ENCODE measurements at regions not wholly inside any gene's neighbourhood (a gene's known extent, or its start where the extent isn't known, plus 50 kb on each side); places are given as distances from the start of the nearest gene placed in this dataset.
"Not testable (repeated sequence)": the region's sequence is repeated elsewhere in the genome, so short reads cannot be mapped to it uniquely, and the experiment has no call there.

GRCh38 chr5:152527358-152528052 is 122.4 kb upstream of the NMUR2 start:
- DNase-seq (ENCODE audit: low read depth, low spot score): no peak

- peak; percentile 85 for DNase-seq (ENCODE audit: low read depth, low spot score)
Observed at GRCh38 chr5:152529440-152529839, 124.4 kb upstream of the NMUR2 start.

- no peak for DNase-seq (ENCODE audit: low read depth, low spot score)
Observed at GRCh38 chr5:152532714-152533113, 127.6 kb upstream of the NMUR2 start.

GRCh38 chr5:152534641-152535040 is 129.6 kb upstream of the NMUR2 start:
- no peak for DNase-seq (ENCODE audit: low read depth, low spot score)

- peak; percentile 45 for DNase-seq (ENCODE audit: low read depth, low spot score)
Observed at GRCh38 chr5:152542741-152543140, 137.7 kb upstream of the NMUR2 start.

GRCh38 chr5:152546493-152546892 is 141.4 kb upstream of the NMUR2 start:
- DNase-seq (ENCODE audit: low read depth, low spot score): no peak

GRCh38 chr5:152547202-152547601 is 142.1 kb upstream of the NMUR2 start:
- DNase-seq (ENCODE audit: low read depth, low spot score): no peak

GRCh38 chr5:152549709-152550108 is 144.6 kb upstream of the NMUR2 start:
- DNase-seq (ENCODE audit: low read depth, low spot score): no peak

GRCh38 chr5:152551061-152551460 is 146.0 kb upstream of the NMUR2 start:
- DNase-seq (ENCODE audit: low read depth, low spot score): no peak

GRCh38 chr5:152556784-152557183 is 151.7 kb upstream of the NMUR2 start:
- DNase-seq (ENCODE audit: low read depth, low spot score): no peak

- DNase-seq (ENCODE audit: low read depth, low spot score): peak; percentile 58
Observed at GRCh38 chr5:152560512-152561137, 155.5 kb upstream of the NMUR2 start.

GRCh38 chr5:152568016-152568415 is 162.9 kb upstream of the NMUR2 start:
- DNase-seq (ENCODE audit: low read depth, low spot score): no peak

- DNase-seq (ENCODE audit: low read depth, low spot score): no peak
Observed at GRCh38 chr5:152572812-152573211, 167.7 kb upstream of the NMUR2 start.

GRCh38 chr5:152584103-152584502 is 179.0 kb upstream of the NMUR2 start:
- no peak for DNase-seq (ENCODE audit: low read depth, low spot score)

GRCh38 chr5:152592416-152592815 is 187.3 kb upstream of the NMUR2 start:
- no peak for DNase-seq (ENCODE audit: low read depth, low spot score)

GRCh38 chr5:152593388-152593787 is 188.3 kb upstream of the NMUR2 start:
- DNase-seq (ENCODE audit: low read depth, low spot score): no peak

GRCh38 chr5:152595405-152595804 is 190.3 kb upstream of the NMUR2 start:
- DNase-seq (ENCODE audit: low read depth, low spot score): no peak

GRCh38 chr5:152599096-152599495 is 194.0 kb upstream of the NMUR2 start:
- DNase-seq (ENCODE audit: low read depth, low spot score): no peak

- DNase-seq (ENCODE audit: low read depth, low spot score): no peak
Observed at GRCh38 chr5:152601806-152602732, 197.0 kb upstream of the NMUR2 start.

GRCh38 chr5:152606050-152606449 is 201.0 kb upstream of the NMUR2 start:
- not testable (repeated sequence) for DNase-seq (ENCODE audit: low read depth, low spot score)

- no peak for DNase-seq (ENCODE audit: low read depth, low spot score)
Observed at GRCh38 chr5:152606776-152607364, 201.8 kb upstream of the NMUR2 start.

Data from ELF-1 (cell line).